IMR-90 (cell line): ENCODE measurements at regions not wholly inside any gene's neighbourhood (a gene's known extent, or its start where the extent isn't known, plus 50 kb on each side); places are given as distances from the start of the nearest gene placed in this dataset.

Experiments
- ATAC-seq: fragments of 200-7000 bp; cut with Tn5 transposase; 2 replicates; pipeline ENCODE4 v1.9.1; 2020; ENCODE audit warnings: low read depth, mild to moderate bottlenecking, moderate library complexity
- BruUV-seq: library from RNA; stranded (reverse); fragments of 400-500 nt; replicated peaks from 2 replicates; lab custom pipeline; 2021; lab: Mats Ljungman, UMichigan
- CTCF ChIA-PET: fragments of 300-600 bp; formaldehyde crosslinking; extraction: SDS; loops from one replicate; lab custom pipeline; 2021; ENCODE audit warnings: antibody characterized with exemption; lab: Yijun Ruan, JAX
- POLR2A ChIA-PET: fragments of 300-600 bp; sonication (Branson Sonifier 250); formaldehyde crosslinking; loops from one replicate; lab custom pipeline; 2022; ENCODE audit warnings: antibody characterized with exemption; ENCODE audit not compliant: unreplicated experiment; lab: Charles Lee
- DNase-seq: peaks from one replicate; pipeline ENCODE4 v3.0.0; 2013
- H2AFZ ChIP-seq: replicated peaks from 2 replicates; pipeline ENCODE3; 2013; ENCODE audit warnings: low read length, mild to moderate bottlenecking; ENCODE audit not compliant: poor library complexity
- H2AK5ac ChIP-seq: 2 replicates; pipeline ENCODE4 v1.6.1; 2013; ENCODE audit warnings: low read depth, low read length, inconsistent platforms
- H2AK9ac ChIP-seq: replicated peaks from 2 replicates; pipeline ENCODE3; 2013; ENCODE audit warnings: mild to moderate bottlenecking, low read depth, low read length, moderate library complexity; ENCODE audit not compliant: poor library complexity
- H2BK120ac ChIP-seq: 2 replicates; pipeline ENCODE4 v1.6.1; 2013; ENCODE audit warnings: low read depth, low read length, inconsistent platforms
- H2BK15ac ChIP-seq: 3 replicates; pipeline ENCODE4 v1.6.1; 2013; ENCODE audit warnings: low read depth, low read length, inconsistent platforms
- H2BK20ac ChIP-seq: 2 replicates; pipeline ENCODE4 v1.6.1; 2013; ENCODE audit warnings: low read depth, mild to moderate bottlenecking, inconsistent platforms, low read length, moderate library complexity
- H2BK5ac ChIP-seq: 2 replicates; pipeline ENCODE4 v1.6.1; 2013; ENCODE audit warnings: mild to moderate bottlenecking, low read depth, low read length, inconsistent platforms; ENCODE audit not compliant: poor library complexity, severe bottlenecking
- H3K14ac ChIP-seq: replicated peaks from 2 replicates; pipeline ENCODE4 v1.6.1; 2013; ENCODE audit warnings: low read depth, low read length, inconsistent platforms
- H3K18ac ChIP-seq: 2 replicates; pipeline ENCODE4 v1.6.1; 2013; ENCODE audit warnings: low read depth, low read length, control low read depth
- H3K23ac ChIP-seq: 2 replicates; pipeline ENCODE4 v1.6.1; 2013; ENCODE audit warnings: low read depth, low read length, inconsistent platforms
- H3K27ac ChIP-seq: 2 replicates; pipeline ENCODE4 v1.5.1; 2013; ENCODE audit warnings: mild to moderate bottlenecking, control low read depth, low read length; ENCODE audit not compliant: insufficient read depth
- H3K27me3 ChIP-seq: 2 replicates; pipeline ENCODE4 v1.6.1; 2013; ENCODE audit warnings: low read length; ENCODE audit not compliant: control insufficient read depth, insufficient read depth
- H3K36me3 ChIP-seq: 2 replicates; pipeline ENCODE4 v1.6.1; 2013; ENCODE audit warnings: low read length, mixed read lengths; ENCODE audit not compliant: control insufficient read depth, insufficient read depth
- H3K4ac ChIP-seq: 2 replicates; pipeline ENCODE4 v1.6.1; 2013; ENCODE audit warnings: low read depth, low read length, inconsistent platforms
- H3K4me1 ChIP-seq: 2 replicates; pipeline ENCODE4 v1.6.1; 2013; ENCODE audit warnings: low read length, mixed read lengths; ENCODE audit not compliant: control insufficient read depth, insufficient read depth
- H3K4me2 ChIP-seq: 2 replicates; pipeline ENCODE4 v1.6.1; 2013; ENCODE audit warnings: low read depth, mild to moderate bottlenecking, control low read depth, low read length, moderate library complexity
- H3K4me3 ChIP-seq: 2 replicates; pipeline ENCODE4 v1.5.1; 2013; ENCODE audit warnings: low read depth, mild to moderate bottlenecking, control low read depth, low read length, moderate library complexity; ENCODE audit not compliant: insufficient read depth
- H3K56ac ChIP-seq: 2 replicates; pipeline ENCODE4 v1.6.1; 2013; ENCODE audit warnings: low read length, inconsistent platforms; ENCODE audit not compliant: insufficient read depth; ENCODE audit errors: extremely low read depth
- H3K79me1 ChIP-seq, 2 experiments: 2 replicates each; pipeline ENCODE4 v1.6.1; 2013; ENCODE audit warnings: low read length in 2 of 2, inconsistent platforms in 1 of 2, low read depth in 1 of 2
- H3K9ac ChIP-seq: 2 replicates; pipeline ENCODE4 v1.6.1; 2013; ENCODE audit warnings: low read depth, low read length, control low read depth
- H3K9me1 ChIP-seq: 2 replicates; pipeline ENCODE4 v1.6.1; 2013; ENCODE audit warnings: low read length, inconsistent platforms; ENCODE audit not compliant: insufficient read depth
- H3K9me3 ChIP-seq: 2 replicates; pipeline ENCODE4 v1.6.1; 2013; ENCODE audit warnings: low read length; ENCODE audit not compliant: control insufficient read depth, insufficient read depth
- H4K20me1 ChIP-seq: 2 replicates; pipeline ENCODE4 v1.6.1; 2013; ENCODE audit warnings: low read length, inconsistent platforms; ENCODE audit not compliant: insufficient read depth
- H4K5ac ChIP-seq: 2 replicates; pipeline ENCODE4 v1.6.1; 2013; ENCODE audit warnings: mild to moderate bottlenecking, low read depth, low read length, control low read depth
- H4K8ac ChIP-seq, 2 experiments: 2 replicates each; pipeline ENCODE4 v1.6.1; 2013; ENCODE audit warnings: low read depth in 2 of 2, low read length in 2 of 2, control low read depth in 1 of 2, inconsistent platforms in 1 of 2
- H4K91ac ChIP-seq: 2 replicates; pipeline ENCODE4 v1.6.1; 2013; ENCODE audit warnings: low read depth, low read length, inconsistent platforms; ENCODE audit not compliant: insufficient read depth
- RAD21 ChIP-seq: IDR thresholded peaks from 2 replicates; pipeline ENCODE4 v1.6.1; 2012; ENCODE audit warnings: low read length, improper control_type of control experiment
- WGBS, 2 experiments: methylation state at CpG; one replicate each; pipeline versions ENCODE4 v1.1.5 to v1.1.7; 2013; ENCODE audit warnings: missing lambda C conversion rate in 2 of 2; ENCODE audit not compliant: insufficient read length in 1 of 2; ENCODE audit errors: extremely low coverage in 2 of 2; 5-methylcytosine and 5-hydroxymethylcytosine counted together
- dilution Hi-C: fragments of 300-500 bp; cut with HindIII; formaldehyde crosslinking; loops from one replicate; pipeline ENCODE4 v1.14.3; 2018; ENCODE audit warnings: low sequenced_read_pairs; ENCODE audit not compliant: unreplicated experiment
- in situ Hi-C: fragments of 300-500 bp; cut with MboI; formaldehyde crosslinking; loops from 3 replicates; pipeline ENCODE4 v1.14.3; 2019; ENCODE audit warnings: low sequenced_read_pairs, inconsistent platforms, mixed read lengths
- intact Hi-C: fragments of 100-400 bp; cut with micrococcal nuclease; formaldehyde crosslinking; loops from 2 replicates; pipeline ENCODE4 v1.10.0; 2022
- TF ChIP-seq, protein P1 (sequence below): fragments of 150-350 bp; IDR thresholded peaks from 2 replicates; pipeline ENCODE4 v1.6.1; 2017; ENCODE audit warnings: mild to moderate bottlenecking, antibody characterized with exemption, low read length, low read depth
- TF ChIP-seq, protein P2 (sequence below): conservative IDR thresholded peaks from 2 replicates; pipeline ENCODE4 v1.5.1; 2012; ENCODE audit warnings: mild to moderate bottlenecking, low read depth, low read length, improper control_type of control experiment

DNA sequence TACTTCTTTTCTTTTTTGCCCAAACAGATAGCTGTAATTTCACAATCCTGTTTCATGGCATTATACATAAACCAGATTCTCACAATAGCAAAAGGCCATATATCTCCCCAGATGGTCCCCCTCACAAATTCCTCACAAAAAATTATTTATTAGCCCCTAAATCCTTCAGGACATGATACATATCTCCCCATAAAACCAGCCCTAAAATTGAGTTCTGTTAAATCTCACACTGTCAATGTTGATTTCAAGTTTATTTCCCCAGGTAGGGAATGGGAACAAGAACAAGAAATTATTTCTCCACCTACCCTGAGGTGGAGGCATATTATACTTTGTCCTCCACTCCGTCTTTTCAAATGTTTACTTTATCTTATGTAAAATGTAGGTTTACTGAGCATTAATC, 163.4 kb upstream of the CHRM3 start:
- Histone ChIP-seq H2BK120ac (no peak overlapping the region), H2BK5ac (no peak overlapping the region), H3K18ac (no peak overlapping the region), H2BK15ac (no peak overlapping the region), H2AK5ac (no peak overlapping the region), H2AFZ (no peak overlapping the region), H3K27ac (no peak overlapping the region), H4K91ac (no peak overlapping the region), H3K9me3 (peaks cover 13% of the 10 kb centered on the region), H3K14ac (no peak overlapping the region), H3K4me1 (no peaks in the 10 kb centered on the region), H3K27me3 (no peaks in the 10 kb centered on the region), H2BK20ac (no peak overlapping the region), H3K23ac (no peak overlapping the region), H3K79me1 (no peaks in the 10 kb centered on the region), H2AK9ac (no peak overlapping the region), H3K9ac (no peak overlapping the region), H3K4ac (no peak overlapping the region), H3K4me2 (no peak overlapping the region), H3K56ac (no peak overlapping the region), H4K5ac (no peak overlapping the region), H3K4me3 (no peak overlapping the region), H3K36me3 (no peaks in the 10 kb centered on the region), H4K20me1 (no peaks in the 10 kb centered on the region), H3K9me1 (no peaks in the 10 kb centered on the region), H4K8ac (no peak overlapping the region)
- BruUV-seq = no TSS peak
- dilution Hi-C loops = no loop called here
- DNase-seq (no peak), ATAC-seq (no peak)
- ChIA-PET POLR2A (no interaction called here), CTCF (no interaction called here)
- WGBS, 2 experiments = no CpG with 5 or more reads among the region's 1 CpG
- in situ Hi-C loops = no loop called here
- TF ChIP-seq, protein P1, sequence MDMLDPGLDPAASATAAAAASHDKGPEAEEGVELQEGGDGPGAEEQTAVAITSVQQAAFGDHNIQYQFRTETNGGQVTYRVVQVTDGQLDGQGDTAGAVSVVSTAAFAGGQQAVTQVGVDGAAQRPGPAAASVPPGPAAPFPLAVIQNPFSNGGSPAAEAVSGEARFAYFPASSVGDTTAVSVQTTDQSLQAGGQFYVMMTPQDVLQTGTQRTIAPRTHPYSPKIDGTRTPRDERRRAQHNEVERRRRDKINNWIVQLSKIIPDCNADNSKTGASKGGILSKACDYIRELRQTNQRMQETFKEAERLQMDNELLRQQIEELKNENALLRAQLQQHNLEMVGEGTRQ = no peak
- TF ChIP-seq, protein P2, sequence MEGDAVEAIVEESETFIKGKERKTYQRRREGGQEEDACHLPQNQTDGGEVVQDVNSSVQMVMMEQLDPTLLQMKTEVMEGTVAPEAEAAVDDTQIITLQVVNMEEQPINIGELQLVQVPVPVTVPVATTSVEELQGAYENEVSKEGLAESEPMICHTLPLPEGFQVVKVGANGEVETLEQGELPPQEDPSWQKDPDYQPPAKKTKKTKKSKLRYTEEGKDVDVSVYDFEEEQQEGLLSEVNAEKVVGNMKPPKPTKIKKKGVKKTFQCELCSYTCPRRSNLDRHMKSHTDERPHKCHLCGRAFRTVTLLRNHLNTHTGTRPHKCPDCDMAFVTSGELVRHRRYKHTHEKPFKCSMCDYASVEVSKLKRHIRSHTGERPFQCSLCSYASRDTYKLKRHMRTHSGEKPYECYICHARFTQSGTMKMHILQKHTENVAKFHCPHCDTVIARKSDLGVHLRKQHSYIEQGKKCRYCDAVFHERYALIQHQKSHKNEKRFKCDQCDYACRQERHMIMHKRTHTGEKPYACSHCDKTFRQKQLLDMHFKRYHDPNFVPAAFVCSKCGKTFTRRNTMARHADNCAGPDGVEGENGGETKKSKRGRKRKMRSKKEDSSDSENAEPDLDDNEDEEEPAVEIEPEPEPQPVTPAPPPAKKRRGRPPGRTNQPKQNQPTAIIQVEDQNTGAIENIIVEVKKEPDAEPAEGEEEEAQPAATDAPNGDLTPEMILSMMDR = no peak
- TF ChIP-seq RAD21 = no peak
- intact Hi-C loops = no loop called here
